ENCODE measurements at regions not wholly inside any gene's neighbourhood (a gene's known extent, or its start where the extent isn't known, plus 50 kb on each side); places are given as distances from the start of the nearest gene placed in this dataset.

DNA sequence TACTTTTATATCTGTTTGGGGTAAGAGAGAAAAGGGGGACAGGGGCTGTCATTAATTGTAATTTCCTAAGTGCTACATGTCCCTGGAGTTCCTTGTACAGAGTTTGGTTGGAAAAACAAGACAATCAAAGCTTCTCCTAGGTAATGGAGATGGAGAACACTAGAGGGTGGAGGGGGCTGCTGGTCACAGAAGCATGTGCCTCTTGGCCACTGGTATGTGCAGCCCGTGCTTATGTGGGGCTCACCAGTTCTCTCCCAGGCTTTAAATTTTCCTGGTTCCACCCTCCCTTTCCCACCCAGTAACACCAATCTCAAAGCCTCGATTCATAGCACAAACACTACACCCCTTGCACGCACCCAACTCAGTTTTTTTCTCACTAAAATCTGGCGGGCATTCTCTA is 165.6 kb downstream of the SAMD5 start:
- TF ChIP-seq, protein P1, sequence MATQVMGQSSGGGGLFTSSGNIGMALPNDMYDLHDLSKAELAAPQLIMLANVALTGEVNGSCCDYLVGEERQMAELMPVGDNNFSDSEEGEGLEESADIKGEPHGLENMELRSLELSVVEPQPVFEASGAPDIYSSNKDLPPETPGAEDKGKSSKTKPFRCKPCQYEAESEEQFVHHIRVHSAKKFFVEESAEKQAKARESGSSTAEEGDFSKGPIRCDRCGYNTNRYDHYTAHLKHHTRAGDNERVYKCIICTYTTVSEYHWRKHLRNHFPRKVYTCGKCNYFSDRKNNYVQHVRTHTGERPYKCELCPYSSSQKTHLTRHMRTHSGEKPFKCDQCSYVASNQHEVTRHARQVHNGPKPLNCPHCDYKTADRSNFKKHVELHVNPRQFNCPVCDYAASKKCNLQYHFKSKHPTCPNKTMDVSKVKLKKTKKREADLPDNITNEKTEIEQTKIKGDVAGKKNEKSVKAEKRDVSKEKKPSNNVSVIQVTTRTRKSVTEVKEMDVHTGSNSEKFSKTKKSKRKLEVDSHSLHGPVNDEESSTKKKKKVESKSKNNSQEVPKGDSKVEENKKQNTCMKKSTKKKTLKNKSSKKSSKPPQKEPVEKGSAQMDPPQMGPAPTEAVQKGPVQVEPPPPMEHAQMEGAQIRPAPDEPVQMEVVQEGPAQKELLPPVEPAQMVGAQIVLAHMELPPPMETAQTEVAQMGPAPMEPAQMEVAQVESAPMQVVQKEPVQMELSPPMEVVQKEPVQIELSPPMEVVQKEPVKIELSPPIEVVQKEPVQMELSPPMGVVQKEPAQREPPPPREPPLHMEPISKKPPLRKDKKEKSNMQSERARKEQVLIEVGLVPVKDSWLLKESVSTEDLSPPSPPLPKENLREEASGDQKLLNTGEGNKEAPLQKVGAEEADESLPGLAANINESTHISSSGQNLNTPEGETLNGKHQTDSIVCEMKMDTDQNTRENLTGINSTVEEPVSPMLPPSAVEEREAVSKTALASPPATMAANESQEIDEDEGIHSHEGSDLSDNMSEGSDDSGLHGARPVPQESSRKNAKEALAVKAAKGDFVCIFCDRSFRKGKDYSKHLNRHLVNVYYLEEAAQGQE (IDR thresholded peaks at IDR 0.05; ENCODE audit: low read depth): no peak
- TF ChIP-seq RAD21 (IDR thresholded peaks at IDR 0.05; ENCODE audit: low read depth) (no peak), EP300 (IDR thresholded peaks at IDR 0.05; ENCODE audit: borderline replicate concordance) (no peak), TAF1 (IDR thresholded peaks at IDR 0.05; ENCODE audit: low read depth) (no peak), YY1 (IDR thresholded peaks at IDR 0.05; ENCODE audit: low read depth) (no peak), CEBPB (IDR thresholded peaks at IDR 0.05) (no peak), ZBTB7A (IDR thresholded peaks at IDR 0.05; ENCODE audit: low read depth) (no peak)
- TF ChIP-seq, protein P2, sequence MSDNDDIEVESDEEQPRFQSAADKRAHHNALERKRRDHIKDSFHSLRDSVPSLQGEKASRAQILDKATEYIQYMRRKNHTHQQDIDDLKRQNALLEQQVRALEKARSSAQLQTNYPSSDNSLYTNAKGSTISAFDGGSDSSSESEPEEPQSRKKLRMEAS (IDR thresholded peaks at IDR 0.05): no peak

Measured in Ishikawa (cell line).